NCI-H146 treated with DMSO at 0.1 percent for 48 hours (cell line): ENCODE measurements at regions not wholly inside any gene's neighbourhood (a gene's known extent, or its start where the extent isn't known, plus 50 kb on each side); places are given as distances from the start of the nearest gene placed in this dataset.
"Not testable (repeated sequence)": the region's sequence is repeated elsewhere in the genome, so short reads cannot be mapped to it uniquely, and the experiment has no call there.

Experiments used
- DNase-seq: peaks from one replicate; lab custom pipeline; 2025; ENCODE audit not compliant: unreplicated experiment; lab: John Stamatoyannopoulos, UW

- no peak for DNase-seq
These were observed 335.0 kb upstream of the NFIA start for GRCh38 chr1:60747353-60747752.

DNA sequence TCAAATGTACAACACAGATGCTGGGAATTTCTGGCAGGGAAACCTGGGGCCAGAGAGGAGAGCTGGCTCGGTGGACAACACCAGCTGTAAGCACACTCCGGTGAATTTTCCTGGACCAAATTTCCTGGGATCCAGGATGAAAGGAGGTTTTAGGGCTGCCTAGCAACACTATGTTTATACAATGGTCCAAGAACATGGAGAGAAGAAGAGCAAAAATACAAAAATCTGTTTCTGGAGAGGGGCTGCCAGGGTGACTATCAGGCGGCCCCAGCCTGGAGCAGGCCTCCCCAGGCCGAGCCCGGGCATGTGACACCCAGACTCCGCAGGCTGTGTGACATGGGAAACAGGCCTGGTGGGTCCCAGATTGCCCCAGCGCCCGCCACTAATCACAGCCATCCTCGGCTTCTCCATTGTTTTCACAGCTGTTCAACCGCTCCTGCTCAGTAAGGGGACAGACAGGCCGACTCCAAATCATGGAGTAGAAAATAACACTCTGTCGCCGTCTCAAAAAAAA is 336.0 kb upstream of the NFIA start:
- DNase-seq: peak; percentile 42

GRCh38 chr1:60745484-60745883 is 336.9 kb upstream of the NFIA start:
- DNase-seq: no peak

DNA sequence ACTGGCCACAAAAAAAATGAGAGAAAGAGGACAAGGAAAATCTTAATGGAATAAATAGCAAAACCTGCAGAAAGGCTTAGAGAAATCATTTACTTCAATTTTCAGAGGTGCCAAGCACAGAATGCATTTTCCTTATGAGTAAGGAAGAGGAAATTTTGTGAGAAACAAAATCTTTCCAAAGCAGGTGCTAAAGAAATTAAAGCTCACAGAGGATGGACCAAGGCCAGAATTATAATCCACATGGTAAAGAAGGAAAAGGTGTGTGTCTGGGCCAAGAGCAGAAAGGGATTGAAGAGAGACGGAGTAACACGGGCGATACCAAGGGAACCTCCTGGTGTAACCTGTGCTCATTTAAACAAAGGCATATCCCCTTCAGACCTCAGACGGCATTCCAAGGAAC is 340.0 kb upstream of the NFIA start:
- DNase-seq: no peak

- DNase-seq: no peak
These were observed 342.2 kb upstream of the NFIA start for GRCh38 chr1:60740154-60740553.

DNA sequence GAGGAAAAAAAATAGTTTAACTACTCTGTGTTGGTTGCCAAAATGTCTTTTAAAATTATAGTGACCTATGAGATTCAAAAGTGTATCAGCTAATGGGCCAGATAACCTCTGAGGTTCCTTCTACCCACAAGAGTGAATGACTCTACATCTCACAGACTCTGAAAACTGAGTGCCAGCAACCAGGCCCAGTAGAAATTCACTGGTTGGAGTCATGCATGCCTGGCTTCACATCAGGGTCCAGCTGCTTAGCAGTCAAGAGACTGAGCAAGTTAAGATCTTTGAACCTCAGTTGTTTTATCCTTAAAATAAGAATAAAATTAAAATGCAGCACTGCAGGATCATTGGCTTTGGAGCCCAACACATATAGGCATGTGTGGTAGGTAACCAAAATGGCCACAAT is 342.6 kb upstream of the NFIA start:
- no peak for DNase-seq

DNA sequence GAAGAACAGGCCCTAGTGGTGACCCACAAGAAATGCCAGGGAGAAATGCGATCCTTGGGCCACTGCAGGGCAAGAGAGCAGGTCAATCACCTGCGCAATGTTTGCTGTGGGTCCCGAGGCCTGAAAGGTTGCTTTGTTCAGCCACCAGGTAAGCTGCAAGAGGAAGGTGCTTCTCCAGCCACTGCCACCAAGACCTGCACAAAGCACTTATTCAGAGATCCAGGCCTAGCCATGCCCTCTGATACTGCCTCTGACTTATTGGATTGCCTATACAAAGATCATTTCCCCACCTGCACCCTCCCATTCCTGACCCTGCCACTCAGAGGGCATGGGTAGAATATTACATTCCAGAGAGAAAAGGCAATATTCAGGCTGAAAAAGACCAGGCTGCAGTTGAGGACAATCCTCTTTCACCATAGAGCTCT is 349.4 kb upstream of the NFIA start:
- DNase-seq: no peak

DNA sequence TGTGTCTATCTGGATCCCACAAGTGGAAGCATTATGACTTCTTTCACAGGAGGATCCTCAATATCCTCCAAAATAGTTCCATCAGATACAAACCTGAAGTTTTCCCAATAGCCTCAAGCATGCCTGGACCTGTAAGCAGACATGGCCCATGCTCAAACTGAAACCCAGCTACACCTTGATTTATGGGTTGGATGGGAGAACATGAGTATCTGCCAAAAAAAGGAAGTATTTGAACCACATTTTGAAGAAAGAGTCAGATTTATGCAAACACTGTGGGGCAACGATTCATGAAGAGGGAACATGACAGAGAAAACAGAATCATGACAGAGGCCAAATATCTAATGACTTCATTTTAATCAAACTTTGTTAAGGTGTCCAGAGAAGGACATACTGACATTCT is 351.0 kb upstream of the NFIA start:
- DNase-seq: no peak

DNA sequence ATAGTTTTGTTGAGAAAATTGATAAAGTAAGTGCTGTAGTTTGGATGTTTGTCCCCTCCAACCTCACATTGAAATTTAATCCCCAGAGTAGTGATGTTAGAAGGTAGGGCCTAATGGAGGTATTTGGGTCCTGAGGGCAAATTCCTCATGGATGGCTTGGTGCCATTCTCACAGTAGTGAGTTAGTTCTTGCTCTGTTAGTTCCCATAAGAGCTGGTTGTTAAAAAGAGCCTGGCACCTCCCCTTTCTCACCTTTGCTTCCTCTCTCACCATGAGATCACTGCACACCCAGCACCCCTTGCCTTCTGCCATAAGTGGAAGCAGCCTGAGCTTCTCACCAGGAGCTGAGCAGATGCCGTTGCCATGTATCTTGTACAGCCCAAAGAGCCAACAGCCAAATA is 354.8 kb upstream of the NFIA start:
- no peak for DNase-seq

DNA sequence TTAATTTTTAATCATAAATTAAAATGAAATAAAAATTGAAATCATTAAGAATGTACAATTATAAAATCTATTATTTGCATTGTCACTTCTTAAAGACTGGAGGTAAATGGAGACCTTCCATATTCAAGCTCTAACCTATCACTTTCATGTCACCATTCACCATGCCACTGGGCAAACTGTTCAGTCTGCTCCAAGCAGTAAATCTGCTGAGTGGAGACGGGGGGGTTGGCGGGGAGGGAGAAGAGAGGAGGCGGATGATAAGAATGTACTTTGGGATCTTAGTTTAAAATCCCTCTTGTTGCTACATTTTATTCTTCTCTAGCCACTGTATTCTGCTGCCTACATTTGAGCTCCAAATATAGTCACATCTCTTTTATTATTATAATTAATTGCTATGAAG is 365.9 kb upstream of the NFIA start:
- DNase-seq: no peak

- no peak for DNase-seq
These were observed 366.4 kb upstream of the NFIA start for GRCh38 chr1:60715970-60716369.

DNA sequence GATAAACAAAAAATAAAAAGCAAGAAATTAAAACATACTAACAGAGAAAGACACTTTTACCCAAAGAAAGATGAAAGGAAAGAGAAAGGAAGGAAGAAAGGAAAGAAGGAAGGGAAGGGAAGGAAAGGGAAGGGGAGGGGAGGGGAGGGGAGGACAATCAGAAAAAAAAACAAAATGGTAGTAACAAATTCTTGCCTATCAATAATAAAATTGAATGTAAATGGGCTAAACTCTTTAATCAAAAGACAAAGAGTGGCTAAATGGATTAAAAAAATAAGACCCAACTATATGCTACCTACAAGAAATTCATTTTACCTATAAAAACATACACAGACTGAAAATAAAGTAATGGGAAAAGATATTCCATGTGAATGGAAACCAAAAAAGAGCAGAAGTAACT is 372.9 kb upstream of the NFIA start:
- no peak for DNase-seq

GRCh38 chr1:60705026-60705425 is 377.3 kb upstream of the NFIA start:
- DNase-seq: no peak

DNA sequence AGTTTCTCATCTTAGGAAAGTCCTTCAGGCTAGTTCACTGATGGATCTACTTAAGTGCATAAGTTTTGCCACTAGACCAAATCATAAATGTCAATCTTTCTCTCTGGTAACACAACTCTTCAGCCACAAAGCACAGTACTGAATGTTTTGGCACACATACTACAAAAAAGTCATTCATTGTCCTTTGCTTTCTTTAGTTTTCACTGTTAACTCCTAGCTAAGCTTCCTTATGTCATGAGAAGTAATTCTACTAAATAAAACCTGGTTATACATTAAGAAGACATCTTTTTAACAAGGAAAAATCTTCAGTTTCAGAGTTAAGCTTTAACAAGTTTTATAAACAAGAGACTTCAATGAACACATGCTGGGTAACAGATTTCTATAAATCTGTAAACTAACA is 379.2 kb upstream of the NFIA start:
- DNase-seq: no peak

GRCh38 chr1:60699325-60699724 is 383.0 kb upstream of the NFIA start:
- no peak for DNase-seq

DNA sequence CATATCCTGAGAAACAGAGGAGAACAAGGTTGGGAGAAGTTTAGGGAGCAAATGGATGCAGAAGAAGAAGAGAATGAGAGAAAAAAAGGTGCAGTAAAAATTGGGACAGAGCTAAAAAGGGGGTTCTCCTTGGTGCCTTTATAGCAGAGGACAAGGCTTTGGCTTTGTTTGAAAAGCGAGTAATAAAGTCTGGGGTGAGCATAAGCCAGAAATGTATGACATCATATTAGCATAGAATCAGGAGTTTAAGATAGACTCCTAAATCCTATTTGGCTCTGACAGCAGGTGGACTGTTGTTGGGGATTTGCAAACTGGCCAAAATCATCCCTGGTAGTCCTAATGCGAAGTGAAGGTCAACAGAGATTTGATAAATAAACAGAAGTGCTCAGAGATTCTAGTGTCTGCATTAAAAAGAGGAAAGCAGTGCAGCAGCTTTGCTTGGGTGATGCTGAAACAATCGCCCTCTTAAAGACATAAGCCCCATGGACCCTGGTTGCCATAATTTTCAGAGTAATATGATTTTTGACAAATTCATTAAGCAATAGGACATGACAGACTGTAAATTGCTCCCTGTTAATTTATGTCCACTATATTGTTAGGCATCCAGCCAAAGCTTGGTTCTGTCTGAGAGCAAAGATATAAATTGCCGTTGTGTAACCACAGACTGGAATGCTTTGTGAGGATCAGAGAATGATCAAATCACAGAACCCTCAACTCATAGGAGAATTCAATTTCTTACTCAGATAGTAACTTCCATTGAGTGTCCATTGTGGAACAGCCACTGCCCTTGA is 385.0 kb upstream of the NFIA start:
- no peak for DNase-seq

GRCh38 chr1:60696512-60696911 is 385.8 kb upstream of the NFIA start:
- no peak for DNase-seq

- DNase-seq: no peak
These were observed 386.6 kb upstream of the NFIA start for GRCh38 chr1:60695716-60696171.

GRCh38 chr1:60694980-60695379 is 387.4 kb upstream of the NFIA start:
- no peak for DNase-seq

DNA sequence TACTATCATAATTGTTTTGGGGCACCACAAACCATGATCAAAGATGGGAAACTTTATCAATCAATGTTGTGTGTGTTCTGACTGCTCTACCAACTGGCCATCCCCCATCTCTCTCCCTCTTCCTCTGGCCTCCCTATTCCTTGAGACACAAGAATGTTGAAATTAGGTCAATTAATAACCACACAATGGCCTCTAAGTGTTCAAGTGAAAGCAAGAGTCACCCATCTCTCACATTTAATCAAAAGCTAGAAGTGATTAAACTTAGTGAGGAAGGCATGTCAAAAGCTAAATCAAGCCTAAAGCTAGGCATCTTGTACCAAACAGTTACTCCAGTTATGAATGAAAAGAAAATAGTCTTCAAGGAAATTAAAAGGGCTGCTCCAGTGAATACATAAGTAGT is 390.3 kb upstream of the NFIA start:
- DNase-seq: no peak

GRCh38 chr1:60688221-60688620 is 394.1 kb upstream of the NFIA start:
- not testable (repeated sequence) for DNase-seq

DNA sequence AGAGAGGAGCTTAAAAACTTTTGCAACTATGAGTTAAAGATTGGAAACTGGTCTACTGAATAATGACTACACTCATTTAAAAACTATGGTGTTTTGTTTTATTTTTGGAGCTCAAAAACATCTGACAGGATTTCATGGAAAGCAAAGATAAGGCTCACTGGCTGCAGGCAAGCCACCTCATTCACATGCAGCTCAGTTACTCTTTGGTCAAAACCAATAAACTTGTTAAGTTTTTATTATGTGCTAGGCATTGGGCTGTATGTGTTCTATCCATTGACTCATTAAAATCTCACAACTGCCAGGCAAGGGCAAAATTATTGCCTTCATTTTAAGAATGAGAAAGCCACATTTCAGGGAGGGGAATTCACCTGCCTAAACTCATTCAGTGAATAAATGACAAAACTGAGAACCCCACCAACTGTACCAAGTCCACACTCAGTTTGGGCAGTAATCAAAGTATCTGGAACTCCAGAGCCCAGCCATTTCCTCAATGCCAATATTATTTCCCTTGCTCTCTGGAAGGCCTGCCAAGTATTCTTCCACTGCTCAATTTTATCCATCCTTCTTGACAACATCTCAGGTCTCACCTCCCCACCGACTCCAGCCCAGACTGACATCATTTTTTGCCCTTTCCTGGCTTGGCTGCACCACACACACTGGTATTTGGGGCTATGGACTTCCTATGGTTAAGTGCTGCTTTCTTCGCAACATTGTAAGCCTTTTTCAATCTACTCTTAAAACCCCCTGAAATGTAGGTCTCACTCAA is 401.1 kb upstream of the NFIA start:
- DNase-seq: no peak
